Esophagus muscularis mucosa (tissue), 3 donors: ENCODE measurements at regions not wholly inside any gene's neighbourhood (a gene's known extent, or its start where the extent isn't known, plus 50 kb on each side); places are given as distances from the start of the nearest gene placed in this dataset.

Source experiments
- CTCF ChIP-seq, 3 experiments: fragments of 200-600 bp in 2 of 3; fragments of 450-650 bp in 1 of 3; sonication (generic) in 2 of 3; IDR thresholded peaks; one replicate each; pipeline ENCODE4 v1.5.1; 2017 to 2019; ENCODE audit warnings: antibody characterized with exemption in 3 of 3, mild to moderate bottlenecking in 2 of 3, moderate library complexity in 1 of 3
- POLR2A ChIP-seq: fragments of 450-650 bp; IDR thresholded peaks from one replicate; pipeline ENCODE4 v1.6.1; 2017; ENCODE audit warnings: antibody characterized with exemption, moderate library complexity, mild to moderate bottlenecking, low read depth
- POLR2AphosphoS5 ChIP-seq, 2 donors: sonication (generic); formaldehyde crosslinking; IDR thresholded peaks; one replicate each; pipeline ENCODE4 v1.6.1; 2017; ENCODE audit warnings: antibody characterized with exemption in 2 of 2

- TF ChIP-seq POLR2AphosphoS5 (IDR thresholded peaks at IDR 0.05) (no peak), POLR2A (no peak), CTCF (IDR thresholded peaks at IDR 0.05) (no peak)
These were observed 100.8 kb downstream of the IRX5 start for GRCh38 chr16:55031481-55031880.
